DMS153 (cell line): ENCODE measurements at regions not wholly inside any gene's neighbourhood (a gene's known extent, or its start where the extent isn't known, plus 50 kb on each side); places are given as distances from the start of the nearest gene placed in this dataset.
A peak's percentile ranks its signal among the peaks of the same experiment; 100 is the strongest.
"Not testable (repeated sequence)": the region's sequence is repeated elsewhere in the genome, so short reads cannot be mapped to it uniquely, and the experiment has no call there.

ENCODE experiments used
- DNase-seq: peaks from one replicate; lab custom pipeline; 2025; lab: John Stamatoyannopoulos, UW

DNA sequence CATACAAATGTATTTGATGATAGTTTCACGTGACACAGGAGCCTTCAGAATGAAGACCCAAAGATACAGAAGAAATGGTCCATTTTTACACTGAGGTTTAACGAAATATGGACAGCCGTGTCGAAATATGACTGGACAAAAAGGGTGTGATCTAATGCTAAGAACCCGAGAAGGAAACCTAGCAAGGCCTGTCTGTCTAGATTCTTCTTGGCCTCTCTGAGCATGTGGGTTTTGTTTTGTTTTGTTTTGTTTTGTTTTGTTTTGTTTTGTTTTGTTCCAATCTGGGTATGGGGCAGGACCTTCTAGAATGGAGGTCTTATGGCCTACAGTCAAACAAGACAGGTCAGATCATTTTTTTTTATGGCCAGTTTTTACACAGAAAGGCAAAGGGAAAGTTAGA lies 242.7 kb upstream of the STT3B start:
- no peak for DNase-seq

- DNase-seq: no peak
Observed at GRCh38 chr3:31291818-31292217, 240.9 kb upstream of the STT3B start.

DNA sequence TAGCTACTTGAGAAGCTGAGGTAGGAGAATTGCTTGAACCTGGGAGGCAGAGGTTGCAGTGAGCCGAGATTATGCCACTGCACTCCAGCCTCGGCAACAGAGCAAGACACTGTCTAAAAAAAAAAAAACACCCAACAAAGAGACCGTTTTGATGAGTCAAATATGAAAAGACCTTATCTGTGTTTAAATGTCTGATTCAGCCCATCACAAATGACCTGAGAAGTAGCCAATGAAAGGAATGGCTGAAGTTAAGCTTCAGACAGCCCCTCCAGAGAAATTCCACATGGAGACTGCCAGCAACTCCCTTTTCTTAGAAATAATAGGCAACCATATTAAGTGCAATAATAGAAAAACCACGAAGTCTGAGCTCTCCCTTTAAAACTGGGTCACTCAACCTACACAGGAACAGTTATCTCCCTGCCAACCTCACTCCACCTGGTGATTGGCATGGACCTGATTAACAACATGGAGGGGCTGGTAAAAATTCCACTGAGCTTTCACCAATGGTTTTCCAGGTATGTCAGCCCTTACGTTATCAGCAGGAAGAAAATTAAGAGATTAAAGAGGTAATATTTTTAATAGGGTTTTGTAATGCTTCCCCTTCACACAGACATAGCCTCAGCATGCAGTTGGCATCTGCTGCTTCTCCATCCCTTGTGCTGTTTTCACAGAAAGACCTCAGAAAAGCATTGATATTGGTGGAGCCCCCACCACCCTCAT lies 238.1 kb upstream of the STT3B start:
- no peak for DNase-seq

DNA sequence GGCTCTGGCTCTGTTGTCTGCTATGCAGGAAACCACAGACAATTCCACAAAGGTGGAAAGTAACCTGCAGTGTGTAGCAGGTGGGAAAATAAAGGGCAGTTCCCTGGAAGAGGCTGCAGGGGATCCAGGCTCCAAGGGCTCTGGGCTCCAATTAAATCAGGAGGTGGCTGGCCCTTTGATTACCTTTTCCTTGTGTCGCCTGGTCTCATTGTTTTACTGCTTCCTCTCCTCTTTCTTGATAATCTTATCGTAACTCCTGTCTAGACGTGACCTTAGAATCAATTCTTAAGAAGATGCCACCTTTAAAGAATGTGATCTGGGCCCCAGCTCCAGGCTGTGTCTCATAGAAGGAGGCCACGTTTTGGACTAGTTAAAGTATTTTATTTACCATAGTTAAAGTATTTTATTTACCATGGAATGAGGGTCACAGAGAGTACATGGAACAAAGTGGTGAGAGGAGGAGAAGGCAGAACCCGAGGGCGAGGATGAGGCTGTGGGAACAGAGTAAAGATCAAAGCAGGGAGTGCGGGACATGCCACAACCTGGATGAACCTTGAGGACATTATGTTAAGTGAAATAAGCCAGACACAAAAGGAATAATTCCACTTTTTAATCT lies 237.5 kb upstream of the STT3B start:
- no peak for DNase-seq

DNA sequence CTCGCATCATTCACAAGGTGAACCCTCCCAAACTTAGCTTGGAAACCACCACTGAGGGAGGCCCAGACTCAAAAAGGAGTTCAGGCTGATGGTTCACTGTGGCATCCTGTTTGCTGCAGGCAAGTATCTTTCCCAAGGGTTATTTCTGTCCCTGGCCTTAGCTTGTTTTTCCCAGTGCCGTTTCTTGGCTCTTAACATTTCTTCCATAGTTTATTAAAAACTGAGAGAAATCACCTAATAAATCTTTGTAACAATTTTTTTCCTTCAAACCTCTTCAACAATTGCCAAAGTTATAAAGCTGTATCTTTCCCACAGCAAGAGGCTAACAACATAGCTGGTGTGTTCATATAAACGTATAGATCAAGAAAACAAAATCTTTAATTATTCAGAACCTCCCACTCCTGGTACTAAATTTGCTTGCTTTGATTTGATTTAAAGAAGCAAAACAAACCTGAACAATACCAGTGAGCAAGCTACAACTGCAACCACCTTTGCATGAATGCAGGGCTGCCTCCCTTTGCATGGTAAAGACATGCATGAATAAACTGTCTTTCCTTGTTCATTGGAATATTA lies 234.9 kb upstream of the STT3B start:
- DNase-seq: no peak

GRCh38 chr3:31300456-31301443 lies 232.0 kb upstream of the STT3B start:
- peak; percentile 38 for DNase-seq

- DNase-seq: no peak
Observed at GRCh38 chr3:31302343-31302742, 230.4 kb upstream of the STT3B start.

DNA sequence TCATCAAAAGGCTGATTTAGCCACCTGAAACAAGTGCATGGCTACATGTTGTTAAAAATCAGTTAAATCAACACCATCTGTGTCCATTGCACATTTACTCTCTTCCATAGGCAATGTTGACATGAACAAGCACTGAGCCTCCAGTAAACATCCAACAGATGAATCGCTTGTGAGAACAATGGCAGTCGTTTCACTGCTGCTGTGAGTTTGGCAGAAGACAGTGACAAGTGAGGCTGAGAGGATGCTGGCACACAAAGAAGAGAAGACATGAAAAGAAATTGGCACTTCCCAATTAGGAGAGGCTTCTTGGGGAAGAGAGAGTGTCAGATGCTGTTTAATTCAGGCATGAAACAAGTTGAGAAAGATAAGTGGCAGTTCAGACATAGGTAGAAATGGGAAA lies 227.4 kb upstream of the STT3B start:
- peak; percentile 3 for DNase-seq

GRCh38 chr3:31307131-31307785 lies 225.5 kb upstream of the STT3B start:
- no peak for DNase-seq

GRCh38 chr3:31311559-31311958 lies 221.2 kb upstream of the STT3B start:
- no peak for DNase-seq

- DNase-seq: no peak
Observed at GRCh38 chr3:31312400-31312799, 220.3 kb upstream of the STT3B start.

- no peak for DNase-seq
Observed at GRCh38 chr3:31314258-31314657, 218.5 kb upstream of the STT3B start.

DNA sequence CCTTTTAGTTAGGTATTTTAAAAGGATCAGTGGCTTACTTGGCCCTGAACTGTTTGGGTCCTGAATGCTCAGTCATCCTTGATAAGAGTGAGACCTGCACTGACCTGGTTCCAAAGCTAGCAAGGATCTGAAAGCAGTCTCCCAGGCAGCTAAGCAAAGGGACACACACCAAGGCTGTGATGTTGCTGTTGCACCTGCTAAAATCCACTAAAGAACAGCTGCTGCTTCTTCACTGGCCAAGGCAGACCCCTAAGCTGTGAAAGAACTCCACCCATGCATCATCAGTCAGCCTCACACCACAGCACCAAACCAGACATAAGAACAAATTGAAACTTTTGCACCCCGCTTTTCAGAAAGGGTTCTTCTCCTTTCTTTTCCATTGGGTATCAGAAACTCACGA lies 213.4 kb upstream of the STT3B start:
- no peak for DNase-seq

GRCh38 chr3:31321620-31322019 lies 211.1 kb upstream of the STT3B start:
- no peak for DNase-seq

- DNase-seq: no peak
Observed at GRCh38 chr3:31322460-31322859, 210.3 kb upstream of the STT3B start.

DNA sequence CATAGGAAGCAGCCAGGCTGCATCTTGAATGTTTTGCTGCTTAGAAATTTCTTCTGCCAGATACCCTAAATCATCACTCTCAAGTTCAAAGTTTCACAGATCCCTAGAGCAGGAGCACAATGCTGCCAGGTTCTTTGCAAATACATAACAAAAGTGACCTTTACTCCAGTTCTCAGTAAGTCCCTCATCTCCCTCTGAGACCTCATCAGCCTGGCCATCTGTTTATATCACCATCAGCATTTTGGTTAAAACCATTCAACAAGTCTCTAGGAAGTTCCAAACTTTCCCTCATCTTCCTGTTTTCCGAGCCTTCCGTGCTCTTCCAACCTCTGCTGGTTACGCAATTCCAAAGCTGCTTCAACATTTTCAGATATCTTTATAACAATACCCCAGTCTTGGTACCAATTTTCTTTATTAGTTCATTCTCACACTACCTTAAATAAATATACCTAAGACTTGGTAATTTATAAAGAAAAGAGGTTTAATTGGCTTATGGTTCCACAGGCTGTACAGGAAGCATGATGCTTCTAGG lies 204.8 kb upstream of the STT3B start:
- DNase-seq: not testable (repeated sequence)

- peak; percentile 32 for DNase-seq
Observed at GRCh38 chr3:31331278-31331677, 201.4 kb upstream of the STT3B start.

- DNase-seq: no peak
Observed at GRCh38 chr3:31341130-31341529, 191.6 kb upstream of the STT3B start.

DNA sequence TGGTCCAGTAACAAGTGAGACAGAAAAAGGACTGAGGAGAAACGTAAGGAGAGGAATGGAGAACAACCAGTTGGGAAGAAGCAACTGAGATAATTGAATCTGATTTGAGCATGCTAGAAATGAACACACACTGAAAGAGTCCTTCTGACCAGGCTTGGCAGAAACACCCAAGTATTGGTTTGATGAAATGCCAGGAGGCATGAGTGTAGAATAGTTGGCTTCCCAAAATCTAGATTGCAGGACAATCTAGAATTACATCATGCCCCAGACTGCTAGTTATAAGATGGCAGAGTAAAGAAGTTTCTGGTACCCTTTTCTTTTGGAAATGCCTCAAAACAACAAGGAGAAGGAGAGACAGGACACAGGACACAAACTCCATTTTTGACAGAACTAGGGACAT lies 189.7 kb upstream of the STT3B start:
- DNase-seq: no peak

DNA sequence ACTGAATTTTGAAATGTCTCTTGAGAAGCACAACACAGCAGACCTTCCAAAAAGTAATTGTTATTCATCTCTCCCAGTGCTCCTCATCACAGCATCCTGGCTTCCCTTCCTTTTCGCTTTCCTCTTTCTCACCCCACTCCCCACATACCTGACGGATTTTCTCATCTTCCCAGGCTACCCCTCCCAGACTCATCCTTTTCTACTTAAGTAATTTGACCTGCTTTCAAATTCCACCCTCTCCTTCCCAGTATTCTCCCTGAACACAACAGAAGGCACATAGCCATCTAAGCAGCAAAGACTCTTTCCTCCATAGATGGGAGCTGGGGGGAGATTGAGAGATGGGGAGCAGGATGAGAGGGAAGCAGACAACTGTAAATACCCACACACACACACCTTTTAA lies 187.1 kb upstream of the STT3B start:
- no peak for DNase-seq

DNA sequence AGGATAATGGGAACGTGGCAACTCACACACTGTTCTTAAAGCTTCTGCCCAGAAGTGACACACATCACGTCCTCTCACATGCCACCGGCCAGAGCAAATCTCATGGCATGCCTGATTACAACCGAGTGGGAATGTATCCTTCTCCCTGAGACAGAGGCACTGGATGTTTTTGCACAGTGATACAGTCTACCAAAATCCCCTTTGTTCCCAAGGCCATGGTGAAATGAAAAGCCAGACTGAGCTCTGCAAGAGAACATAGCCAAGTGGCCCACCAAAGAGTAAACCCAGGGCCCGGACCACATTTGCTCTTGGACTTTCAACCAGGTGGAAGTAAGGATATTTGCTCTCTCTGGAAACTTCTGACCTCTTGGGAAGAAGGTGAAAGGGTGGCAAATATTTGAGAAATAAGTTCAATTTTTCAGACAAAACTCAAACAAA lies 186.2 kb upstream of the STT3B start:
- DNase-seq: no peak
